ENCODE measurements at regions not wholly inside any gene's neighbourhood (a gene's known extent, or its start where the extent isn't known, plus 50 kb on each side); places are given as distances from the start of the nearest gene placed in this dataset.

GRCh38 chr4:13908455-13908854 is 280.9 kb upstream of the BOD1L1 start:
- peaks cover 3 to 13% of the 10 kb centered on the region in 2 donors for H3K4me1 ChIP-seq (ENCODE audit: control insufficient read depth in 1 of 2, low read depth in 2 of 2)
- DNase-seq (ENCODE audit: low spot score), result no peak
- peak overlapping the region in 1 of 2 donors; percentile 68 for H3K27ac ChIP-seq
- H3K4me3 ChIP-seq, result no peak overlapping the region
- no peak for TF ChIP-seq CTCF (IDR thresholded peaks at IDR 0.05)
- H3K27me3 ChIP-seq (replicated peaks; ENCODE audit: insufficient read depth), result no peaks in the 10 kb centered on the region
- no peak for ATAC-seq (ENCODE audit: insufficient number of reproducible peaks, low FRiP score, low read depth)
- H3K9me3 ChIP-seq, result no peaks in the 10 kb centered on the region
- H3K36me3 ChIP-seq, result no peaks in the 10 kb centered on the region

- no peak for TF ChIP-seq CTCF (IDR thresholded peaks at IDR 0.05)
- DNase-seq (ENCODE audit: low spot score) (no peak), ATAC-seq (ENCODE audit: insufficient number of reproducible peaks, low FRiP score, low read depth) (no peak)
- Histone ChIP-seq H3K4me1 (ENCODE audit: control insufficient read depth in 1 of 2, low read depth in 2 of 2) (peaks cover 3 to 13% of the 10 kb centered on the region in 2 donors), H3K27me3 (replicated peaks; ENCODE audit: insufficient read depth) (no peaks in the 10 kb centered on the region), H3K4me3 (no peak overlapping the region), H3K36me3 (no peaks in the 10 kb centered on the region), H3K9me3 (no peaks in the 10 kb centered on the region), H3K27ac (no peak overlapping the region)
These were observed 283.0 kb upstream of the BOD1L1 start for GRCh38 chr4:13910556-13910955.

- ATAC-seq (ENCODE audit: insufficient number of reproducible peaks, low FRiP score, low read depth), result no peak
- Histone ChIP-seq H3K9me3 (no peaks in the 10 kb centered on the region), H3K27me3 (replicated peaks; ENCODE audit: insufficient read depth) (no peaks in the 10 kb centered on the region), H3K36me3 (no peaks in the 10 kb centered on the region), H3K27ac (no peak overlapping the region), H3K4me3 (no peak overlapping the region), H3K4me1 (ENCODE audit: control insufficient read depth in 1 of 2, low read depth in 2 of 2) (peaks cover 3 to 13% of the 10 kb centered on the region in 2 donors)
- DNase-seq (ENCODE audit: low spot score), result no peak
- no peak for TF ChIP-seq CTCF (IDR thresholded peaks at IDR 0.05)
These were observed 283.7 kb upstream of the BOD1L1 start for GRCh38 chr4:13911256-13911655.

DNA sequence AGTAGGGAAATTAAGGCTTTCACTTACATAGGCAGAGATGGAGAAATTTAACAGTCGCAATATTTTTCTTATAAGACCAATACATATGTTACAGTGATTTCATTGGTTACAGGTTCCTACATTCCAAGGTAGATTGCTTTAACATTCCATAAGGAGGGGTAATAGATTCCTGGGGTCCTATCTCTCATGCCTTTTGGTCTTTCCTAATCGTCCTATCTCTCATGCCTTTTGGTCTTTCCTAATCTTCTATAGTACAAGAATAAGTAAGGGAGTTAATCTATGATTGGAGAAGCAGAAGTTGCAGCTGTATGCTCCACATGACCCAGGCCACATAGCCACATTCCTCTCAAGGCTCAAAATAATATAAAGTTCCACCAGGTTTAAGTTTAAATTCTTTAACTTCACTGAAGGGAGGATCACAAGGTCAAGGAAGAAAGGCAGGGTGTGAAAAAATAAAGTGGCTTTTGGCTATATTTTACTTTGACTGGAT is 285.0 kb upstream of the BOD1L1 start:
- H3K36me3 ChIP-seq, result no peaks in the 10 kb centered on the region
- no peaks in the 10 kb centered on the region for H3K27me3 ChIP-seq (replicated peaks; ENCODE audit: insufficient read depth)
- DNase-seq (ENCODE audit: low spot score) (no peak), ATAC-seq (ENCODE audit: insufficient number of reproducible peaks, low FRiP score, low read depth) (no peak)
- no peaks in the 10 kb centered on the region for H3K9me3 ChIP-seq
- no peak for TF ChIP-seq CTCF (IDR thresholded peaks at IDR 0.05)
- no peak overlapping the region for H3K27ac ChIP-seq
- H3K4me3 ChIP-seq, result no peak overlapping the region
- H3K4me1 ChIP-seq (ENCODE audit: control insufficient read depth in 1 of 2, low read depth in 2 of 2), result peaks cover 0 to 3% of the 10 kb centered on the region in 2 donors

DNA sequence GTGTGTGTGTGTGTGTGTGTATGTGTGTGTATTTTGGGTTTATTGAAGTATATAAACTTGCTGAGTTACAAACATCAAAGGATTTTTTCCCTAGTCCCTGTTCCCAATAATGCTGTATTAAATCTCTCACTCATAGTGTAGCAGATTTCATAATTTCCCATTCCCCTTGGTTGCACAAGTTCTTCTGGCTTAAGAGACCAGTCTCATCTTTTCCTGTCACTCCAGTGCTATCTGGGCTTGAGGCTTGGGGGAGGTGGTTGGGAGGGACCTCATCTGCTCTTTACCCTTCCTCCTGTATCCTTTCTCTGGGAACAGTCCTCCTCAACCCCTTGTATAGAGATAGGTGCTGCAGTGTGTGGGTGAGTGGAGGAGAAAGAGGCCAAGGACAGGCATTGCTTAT is 285.4 kb upstream of the BOD1L1 start:
- ATAC-seq (ENCODE audit: insufficient number of reproducible peaks, low FRiP score, low read depth), result no peak

More for the DNA sequence above, 285.4 kb upstream of the BOD1L1 start:
- Histone ChIP-seq H3K27ac (no peak overlapping the region), H3K27me3 (replicated peaks; ENCODE audit: insufficient read depth) (no peaks in the 10 kb centered on the region), H3K36me3 (no peaks in the 10 kb centered on the region), H3K9me3 (no peaks in the 10 kb centered on the region), H3K4me3 (no peak overlapping the region), H3K4me1 (ENCODE audit: control insufficient read depth in 1 of 2, low read depth in 2 of 2) (no peaks in the 10 kb centered on the region)
- TF ChIP-seq CTCF (IDR thresholded peaks at IDR 0.05), result no peak
- DNase-seq (ENCODE audit: low spot score), result no peak

Measured in thoracic aorta (tissue), 2 donors.